DMS53 treated with DMSO at 0.1 percent for 48 hours (cell line): ENCODE measurements at regions not wholly inside any gene's neighbourhood (a gene's known extent, or its start where the extent isn't known, plus 50 kb on each side); places are given as distances from the start of the nearest gene placed in this dataset.
A peak's percentile ranks its signal among the peaks of the same experiment; 100 is the strongest.
"Not testable (repeated sequence)": the region's sequence is repeated elsewhere in the genome, so short reads cannot be mapped to it uniquely, and the experiment has no call there.

ENCODE experiments used
- DNase-seq: peaks from one replicate; lab custom pipeline; 2025; ENCODE audit not compliant: unreplicated experiment; lab: John Stamatoyannopoulos, UW

DNA sequence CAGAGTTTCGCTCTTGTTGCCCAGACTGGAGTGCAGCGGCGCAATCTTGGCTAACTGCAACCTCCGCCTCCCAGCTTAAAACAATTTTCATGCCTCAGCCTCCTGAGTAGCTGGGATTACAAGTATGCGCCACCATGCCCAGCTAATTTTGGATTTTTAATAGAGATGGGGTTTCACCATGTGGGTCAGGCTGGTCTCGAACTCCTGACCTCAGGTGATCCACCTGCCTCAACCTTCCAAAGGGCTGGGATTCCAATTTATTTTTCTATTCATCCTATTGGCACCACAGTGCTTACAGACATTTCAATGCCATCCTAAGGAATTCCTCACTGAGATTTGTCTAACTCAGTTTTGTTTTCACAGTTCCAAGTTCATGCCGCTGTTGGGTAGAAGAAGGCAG lies 98.3 kb upstream of the EGLN3 start:
- DNase-seq: not testable (repeated sequence)

DNA sequence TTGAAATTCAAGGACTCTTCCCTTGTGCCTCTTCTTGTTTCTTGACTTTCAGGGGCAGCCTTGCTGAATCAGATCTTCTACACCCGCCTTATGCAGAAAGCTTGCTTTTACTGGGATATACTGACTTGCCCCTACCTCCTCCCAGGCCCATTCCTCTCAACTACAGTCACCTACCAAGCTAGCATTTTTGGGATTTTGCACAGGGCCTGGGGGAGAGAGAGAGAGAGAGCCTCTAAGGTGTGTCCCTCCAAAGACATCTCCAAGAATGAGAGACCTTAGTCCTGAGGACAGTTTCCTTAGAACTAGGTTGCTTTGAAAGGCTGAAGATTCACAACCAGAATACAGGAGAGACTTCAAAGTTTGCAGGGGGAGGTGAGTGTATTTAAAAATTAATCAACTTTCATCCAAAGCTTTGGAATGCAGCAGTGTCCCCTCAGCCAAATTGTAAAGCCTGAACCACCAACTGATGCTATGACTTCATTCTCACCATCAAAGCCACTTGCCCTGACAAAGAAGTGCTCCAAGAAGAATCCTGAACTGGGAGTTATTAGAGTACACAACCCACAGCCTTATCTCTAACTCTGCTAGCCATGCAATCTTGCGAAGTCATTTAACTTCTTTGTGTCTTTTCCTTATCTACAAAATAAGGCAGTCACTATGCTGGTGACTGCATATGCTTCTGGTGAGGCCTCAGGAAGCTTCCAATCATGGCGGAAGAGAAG lies 96.1 kb upstream of the EGLN3 start:
- DNase-seq: no peak

DNA sequence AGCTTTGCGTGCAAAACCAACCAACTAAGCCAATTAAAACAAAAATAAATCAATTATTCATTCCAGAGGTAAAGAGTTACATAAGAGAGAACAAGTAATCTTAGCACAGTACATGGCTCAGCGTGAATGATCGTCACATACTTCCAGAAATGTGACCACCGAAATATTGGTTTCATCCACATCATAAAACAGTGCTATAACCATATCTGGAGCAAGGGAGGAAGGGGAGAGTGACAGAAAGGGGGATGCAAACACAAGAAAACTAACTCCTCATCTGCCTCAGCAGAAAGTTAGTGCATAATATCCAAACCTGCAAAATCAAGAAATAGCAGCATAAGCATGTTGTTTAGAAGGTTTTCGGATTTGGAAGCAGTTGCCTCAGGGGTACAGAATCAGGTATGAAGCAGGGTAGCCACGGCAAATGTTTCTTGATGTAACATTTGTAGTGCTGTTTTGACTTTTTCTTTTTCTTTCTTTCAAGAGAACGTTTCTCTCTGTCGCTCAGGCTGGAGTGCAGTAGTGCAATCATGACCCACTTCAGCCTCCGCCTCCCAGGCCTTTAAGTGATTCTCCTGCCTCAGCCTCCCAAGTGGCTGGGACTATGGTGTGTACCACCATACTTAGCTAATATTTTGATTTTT lies 93.9 kb upstream of the EGLN3 start:
- DNase-seq: no peak

DNA sequence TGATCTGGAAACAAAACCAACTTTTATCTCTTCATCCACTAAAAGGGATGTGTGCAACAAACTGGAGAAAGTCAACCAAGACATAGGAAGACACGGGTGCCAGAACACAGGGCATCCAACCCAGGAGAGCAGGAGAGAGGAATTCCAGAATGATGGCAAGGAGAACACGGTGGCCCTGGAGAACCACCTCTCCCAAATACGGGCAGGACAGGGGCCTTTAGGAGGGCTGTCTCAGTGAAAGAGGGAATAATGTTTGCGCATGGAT lies 93.4 kb upstream of the EGLN3 start:
- DNase-seq: no peak

DNA sequence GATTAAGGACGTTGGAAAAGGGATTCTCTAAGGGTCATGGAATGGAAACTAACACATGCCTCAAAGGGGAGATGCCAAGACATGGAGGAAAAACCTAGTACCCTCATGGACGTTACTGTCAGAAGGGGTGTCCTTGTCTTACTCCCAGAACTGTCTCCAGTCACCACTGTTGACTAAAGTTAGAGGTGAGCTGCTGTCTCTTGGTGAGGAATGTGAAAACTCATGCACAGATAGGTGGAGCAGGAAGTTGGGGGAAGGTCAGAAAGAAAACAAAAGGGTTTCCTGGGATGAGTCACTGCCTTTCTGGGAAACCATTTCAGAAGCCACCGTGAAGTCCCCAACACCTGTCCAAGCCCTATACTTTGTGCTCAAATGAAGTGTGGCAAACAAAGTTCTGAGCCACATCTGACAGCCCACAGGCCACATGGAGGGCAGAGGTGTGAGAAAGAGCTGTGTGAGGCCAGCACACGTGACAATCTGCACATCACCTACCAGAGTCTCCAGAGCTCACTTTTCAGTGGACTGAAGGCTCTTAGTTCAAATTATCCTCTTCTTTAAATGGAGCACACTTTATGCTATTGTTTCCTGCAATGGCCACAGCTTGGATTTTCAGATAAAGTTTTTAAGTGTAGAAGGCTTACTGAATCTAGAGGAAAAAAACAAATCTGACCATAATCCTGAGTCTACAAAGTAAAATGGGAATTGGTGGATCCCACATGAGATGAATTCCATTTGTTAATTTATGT lies 92.9 kb upstream of the EGLN3 start:
- DNase-seq: peak; percentile 56

DNA sequence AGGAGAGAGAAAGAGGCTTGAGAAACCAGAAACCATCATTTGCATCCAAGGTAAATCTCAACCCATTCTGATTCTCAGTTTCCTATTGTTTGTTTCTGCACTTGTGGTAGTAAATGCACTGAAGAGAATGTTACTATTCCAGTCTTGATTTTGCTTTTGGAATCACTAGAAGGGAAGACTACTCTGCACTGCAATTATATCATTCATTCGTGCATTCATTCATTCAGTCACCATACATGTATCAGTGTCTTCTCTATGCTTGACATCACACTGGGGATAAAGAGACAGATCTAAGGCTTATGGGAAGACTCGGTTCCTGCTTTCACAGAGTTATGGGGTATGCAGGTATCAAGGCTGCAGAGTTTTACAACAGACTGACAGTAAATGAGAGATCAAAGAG lies 90.3 kb upstream of the EGLN3 start:
- DNase-seq: no peak

DNA sequence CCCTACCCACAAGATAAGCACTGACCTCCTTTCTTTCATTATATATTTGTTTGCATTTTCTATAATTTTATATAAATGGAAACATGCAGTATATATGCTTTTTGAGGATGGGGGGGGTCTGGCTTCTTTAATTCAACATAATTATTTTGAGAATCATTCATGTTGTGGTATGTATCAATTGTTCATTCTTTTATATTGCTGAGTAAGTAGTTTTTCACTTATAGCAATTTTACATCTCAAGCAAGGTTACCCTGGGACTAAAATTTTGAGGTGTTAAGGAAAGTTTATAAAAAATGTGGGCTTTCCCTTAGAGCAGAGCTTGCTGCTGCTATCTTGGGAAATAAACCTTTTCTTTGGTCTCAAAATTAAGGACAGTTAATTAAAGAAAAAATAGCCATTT lies 89.9 kb upstream of the EGLN3 start:
- no peak for DNase-seq

DNA sequence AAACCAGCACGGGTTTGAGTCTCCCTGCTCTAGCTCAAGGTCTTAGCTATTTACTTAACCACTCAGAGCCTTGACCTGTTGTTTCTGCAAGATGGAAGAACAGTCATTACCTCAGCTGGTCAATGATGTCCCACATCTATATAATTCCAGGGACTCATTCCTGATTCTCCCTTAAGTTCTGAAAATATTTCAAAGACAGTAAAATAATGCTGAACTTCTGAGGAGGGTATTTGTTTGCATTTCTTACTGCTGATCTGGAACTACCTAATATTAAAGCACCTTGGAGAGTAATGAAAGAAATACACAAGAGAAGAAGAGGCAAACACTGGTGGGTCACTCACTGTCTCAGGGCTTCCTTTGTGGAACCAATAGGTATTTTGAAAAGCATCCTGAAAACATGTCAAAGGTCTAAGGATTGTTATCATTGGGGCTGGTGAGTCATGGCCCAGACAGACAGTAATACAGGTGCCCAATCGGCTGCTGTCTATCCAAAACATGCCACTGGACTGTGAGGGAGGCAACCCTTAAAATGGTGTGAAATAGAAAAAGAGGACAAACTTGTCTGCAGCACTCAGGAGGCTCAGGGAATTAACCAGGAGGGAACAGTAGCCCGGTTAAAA lies 88.7 kb upstream of the EGLN3 start:
- DNase-seq: no peak

DNA sequence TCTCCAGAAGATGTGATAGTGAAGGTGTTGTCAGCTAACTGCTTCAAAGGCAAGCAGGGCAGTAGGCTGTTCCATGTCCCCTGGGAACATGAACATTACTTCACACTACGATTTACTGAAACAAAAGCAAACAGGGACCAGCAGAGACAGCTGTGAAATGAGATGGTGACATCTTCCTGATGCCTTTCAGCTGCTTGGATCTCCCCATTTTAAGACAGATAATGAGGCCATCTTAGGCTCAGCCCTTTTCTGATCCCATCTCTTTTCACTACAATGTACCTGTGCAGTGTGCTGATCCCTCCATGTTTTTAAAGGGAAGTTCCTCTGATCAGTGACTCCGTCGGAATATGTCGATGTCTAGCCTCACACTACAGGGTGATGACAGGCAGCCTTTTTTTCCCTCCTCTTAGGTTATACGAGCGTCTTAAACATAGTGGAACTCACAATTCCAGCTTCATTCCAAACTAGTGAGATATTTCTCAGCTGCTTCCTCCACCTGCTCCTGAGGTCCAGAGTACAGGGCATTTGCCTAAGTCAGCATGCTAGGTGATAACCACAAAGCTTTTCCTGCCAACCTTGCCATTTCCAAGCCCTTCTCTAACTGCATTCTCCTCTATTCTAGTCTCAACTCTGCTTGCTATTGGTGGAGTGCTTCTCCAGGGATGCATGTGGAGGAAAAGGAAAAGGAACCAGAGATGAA lies 87.6 kb upstream of the EGLN3 start:
- peak; percentile 19 for DNase-seq

DNA sequence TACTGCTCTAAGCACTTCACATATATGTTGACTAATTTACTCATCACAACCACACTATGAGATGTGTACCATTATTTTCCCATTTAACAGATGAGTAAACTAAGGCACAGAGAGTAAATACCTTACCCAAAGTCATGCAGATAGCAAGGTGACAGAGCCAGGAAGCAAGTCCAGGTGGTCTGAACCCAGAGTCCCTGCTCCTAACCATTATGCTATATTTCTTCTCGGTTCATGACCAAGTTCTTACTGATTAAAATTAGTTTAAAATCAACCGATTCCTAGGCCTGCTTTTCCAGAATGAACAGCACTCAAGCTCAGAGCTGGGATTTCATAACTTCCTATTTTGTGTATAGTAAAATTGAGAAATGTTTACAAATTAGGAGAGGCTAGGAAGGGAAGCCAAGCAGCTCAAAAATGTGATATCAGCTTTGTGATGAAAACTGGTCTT lies 85.5 kb upstream of the EGLN3 start:
- no peak for DNase-seq

DNA sequence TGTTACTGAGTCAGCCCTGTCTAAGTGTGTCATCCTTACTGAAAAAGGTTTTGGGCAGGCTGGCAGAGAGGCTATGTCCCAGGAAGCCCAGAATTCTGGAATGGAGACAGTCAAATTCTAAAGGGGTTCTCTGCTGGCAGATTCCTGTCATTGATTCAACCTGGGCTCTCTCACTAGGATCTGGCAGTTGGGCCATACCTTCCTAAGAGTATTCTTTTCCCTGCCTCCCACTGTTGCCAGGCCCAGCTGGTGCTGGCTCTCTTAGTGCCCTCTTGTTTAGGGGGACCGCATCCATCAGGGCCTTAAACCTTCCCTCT lies 85.0 kb upstream of the EGLN3 start:
- DNase-seq: no peak

DNA sequence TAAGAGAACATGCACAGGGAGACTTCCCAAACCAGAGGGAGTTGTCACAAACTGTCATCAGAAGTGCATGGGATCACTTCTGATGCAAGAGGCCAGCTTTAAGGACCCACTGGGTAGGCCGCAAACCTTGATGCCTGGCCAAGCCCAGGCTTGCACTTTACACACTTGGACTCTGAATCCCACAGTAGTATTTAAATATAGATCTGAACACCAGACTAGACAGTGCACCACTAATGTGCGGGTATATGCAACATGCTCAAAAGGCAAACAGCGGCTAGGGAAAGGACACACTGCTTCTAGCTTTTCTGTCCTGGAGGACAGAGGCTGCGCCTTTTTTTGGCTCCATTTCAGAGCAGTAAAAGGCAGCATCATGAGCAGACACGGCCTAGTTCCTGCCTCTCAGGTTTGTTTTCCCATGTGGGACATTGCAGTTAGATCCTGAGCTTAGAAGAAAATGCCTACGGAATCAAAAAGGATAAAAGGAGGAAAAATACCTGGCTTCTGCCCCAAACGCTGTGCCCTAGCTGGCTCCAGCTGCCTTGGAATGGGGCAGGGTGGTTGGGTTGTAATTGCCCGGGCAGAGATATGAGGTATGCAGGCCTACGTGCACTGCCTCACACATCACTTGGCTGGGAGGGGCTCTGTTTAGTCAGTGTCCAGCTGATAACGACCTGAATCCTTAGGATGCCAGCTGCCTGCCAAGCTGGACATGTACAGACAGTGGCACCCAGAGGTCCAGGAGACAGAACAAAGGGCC lies 84.5 kb upstream of the EGLN3 start:
- no peak for DNase-seq

DNA sequence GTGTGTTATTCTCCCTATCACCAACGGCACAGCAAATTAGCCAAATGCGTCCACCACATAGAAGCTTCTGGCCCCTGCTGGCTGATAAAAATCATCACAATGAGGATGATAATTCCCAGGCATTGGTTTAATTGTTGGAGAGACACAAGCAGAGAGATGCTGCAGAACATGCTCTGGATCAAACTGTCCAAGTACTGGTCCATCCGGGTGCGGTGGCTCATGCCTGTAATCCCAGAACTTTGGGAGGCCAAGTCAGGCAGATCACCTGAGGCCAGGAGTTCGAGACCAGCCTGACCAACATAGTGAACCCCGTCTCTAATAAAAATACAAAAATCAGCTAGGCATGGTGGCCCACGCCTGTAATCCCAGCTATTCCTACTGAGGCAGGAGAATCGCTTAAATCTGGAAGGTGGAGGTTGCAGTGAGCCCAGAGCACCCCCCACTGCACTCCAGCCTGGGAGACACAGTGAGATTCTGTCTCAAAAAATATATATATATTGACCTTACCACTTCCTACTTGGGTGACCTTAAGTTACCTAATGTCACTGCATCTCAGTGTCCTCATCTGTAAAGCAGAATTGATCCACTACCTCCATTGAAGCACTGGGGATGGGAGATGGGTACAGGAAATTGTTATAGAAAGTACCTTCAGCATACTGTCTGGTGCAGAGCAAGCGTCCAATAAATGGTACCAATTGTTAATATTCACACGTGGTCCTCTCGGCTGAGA lies 83.7 kb upstream of the EGLN3 start:
- DNase-seq: no peak

DNA sequence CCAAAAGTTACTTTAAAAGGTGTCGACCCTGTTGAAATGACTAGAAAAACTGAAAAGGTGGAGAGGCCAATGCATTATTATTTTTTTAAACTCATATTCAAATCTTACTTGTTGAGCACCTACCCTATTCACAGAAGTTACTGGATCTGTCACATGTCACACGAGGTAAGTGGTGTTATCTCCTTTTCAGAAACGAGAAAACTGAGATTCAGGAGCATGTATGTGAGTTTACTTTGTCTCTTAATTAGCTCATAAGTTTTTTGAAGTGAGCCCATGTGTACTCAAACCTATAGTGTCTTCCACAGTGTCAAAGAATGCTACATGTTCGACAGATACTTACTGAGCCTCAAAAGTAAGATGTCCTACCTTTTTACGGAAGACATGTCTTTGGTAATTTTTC lies 81.8 kb upstream of the EGLN3 start:
- no peak for DNase-seq

DNA sequence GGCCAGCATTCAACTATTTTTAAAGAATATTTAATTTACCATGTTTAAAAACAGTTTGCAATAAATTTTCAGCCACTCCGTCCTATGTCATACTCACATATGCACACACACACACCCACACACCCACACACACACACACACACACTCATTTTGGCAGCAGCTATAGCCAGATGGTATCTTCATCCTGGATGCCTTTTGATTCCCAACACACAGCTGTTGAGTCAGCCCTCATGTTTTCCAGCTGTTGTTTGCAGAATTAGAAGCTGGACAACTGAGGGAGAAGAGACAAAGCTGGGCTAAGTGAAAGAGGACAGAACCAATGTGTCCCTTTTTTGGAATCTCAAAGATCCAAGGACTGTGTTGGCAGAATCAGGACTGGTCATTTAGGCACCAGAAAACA lies 80.0 kb upstream of the EGLN3 start:
- DNase-seq: no peak

DNA sequence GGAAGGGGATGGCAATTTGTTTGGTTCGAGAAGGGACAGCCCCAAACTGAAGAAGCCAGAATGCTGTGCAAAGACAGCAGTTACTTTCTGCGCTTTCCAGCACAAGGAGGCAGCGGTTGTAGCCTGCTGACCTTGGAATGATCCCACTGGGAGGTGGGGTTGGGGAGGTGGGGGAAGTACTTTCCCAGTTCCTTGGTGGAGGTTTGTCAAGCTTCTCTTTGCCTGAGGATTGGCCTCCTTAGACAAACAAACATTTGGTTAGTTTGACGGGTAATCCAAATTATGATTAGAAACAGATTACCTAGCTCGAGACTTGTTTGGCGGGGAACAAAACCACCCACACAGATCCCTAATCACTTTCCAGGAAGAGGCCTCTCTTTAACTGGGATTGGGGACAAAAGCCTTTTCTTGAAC lies 79.1 kb upstream of the EGLN3 start:
- no peak for DNase-seq

DNA sequence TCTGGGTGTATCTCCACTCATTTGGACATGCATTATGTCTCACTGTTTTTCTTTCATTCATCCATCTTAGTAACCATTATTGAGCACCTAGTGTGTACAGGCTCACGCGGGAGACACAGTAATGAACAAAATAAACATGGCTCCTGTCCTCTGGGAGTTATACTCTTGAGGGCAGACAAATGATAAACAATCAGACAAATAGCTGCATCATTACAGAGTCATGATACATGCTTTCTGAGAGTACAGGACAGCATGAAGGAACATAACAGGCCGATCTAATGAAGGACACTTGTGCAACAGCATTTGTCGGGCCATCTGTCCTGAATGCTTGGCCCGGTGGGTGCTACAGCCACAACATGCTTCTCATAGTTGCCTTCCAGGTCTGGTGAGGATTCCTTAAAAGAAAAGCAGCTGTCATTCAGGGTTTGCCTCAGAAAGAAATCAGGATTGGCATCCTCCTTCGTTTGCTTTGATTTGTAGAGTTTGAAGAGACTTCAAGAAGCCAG lies 77.2 kb upstream of the EGLN3 start:
- DNase-seq: no peak

DNA sequence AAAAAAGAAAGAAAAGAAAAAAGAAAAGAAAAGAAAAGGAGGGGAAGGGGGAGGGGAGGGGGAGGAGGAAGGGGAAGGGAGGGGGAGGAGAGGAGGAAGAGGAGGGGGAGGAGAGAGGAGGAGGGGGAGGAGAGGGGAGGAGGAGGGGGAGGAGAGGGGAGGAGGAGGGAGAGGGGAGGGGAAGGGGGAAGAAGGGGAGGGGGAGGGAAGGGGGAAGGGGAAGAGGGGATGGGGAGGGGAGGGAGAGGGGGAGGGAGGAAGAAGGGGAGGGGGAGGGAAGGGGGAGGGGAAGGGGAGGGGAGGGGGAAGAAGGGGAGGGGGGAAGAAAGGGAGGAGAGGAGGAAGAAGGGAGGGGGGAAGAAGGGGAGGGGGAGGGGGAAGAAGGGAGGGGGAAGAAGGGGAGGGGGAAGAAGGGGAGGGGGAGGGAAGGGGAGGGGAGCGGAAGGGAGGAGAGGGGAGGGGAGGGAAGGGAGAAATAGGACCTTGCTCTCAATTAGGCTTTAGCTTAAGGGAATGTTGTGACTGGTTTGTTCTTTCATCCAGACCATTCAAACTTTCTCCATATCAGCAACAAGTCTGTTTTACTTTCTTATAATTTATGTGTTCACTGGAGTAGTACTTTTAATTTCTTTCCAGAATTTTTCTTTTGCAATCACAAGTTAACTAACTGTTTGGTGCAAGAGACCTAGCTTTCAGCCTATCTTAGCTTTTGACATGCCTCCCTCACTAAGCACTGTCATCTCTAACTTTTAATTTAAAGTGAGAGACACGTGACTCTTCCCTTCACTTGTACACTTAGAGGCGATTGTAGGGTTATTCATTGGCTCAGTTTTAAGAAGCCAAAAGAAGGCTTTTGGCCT lies 76.5 kb upstream of the EGLN3 start:
- no peak for DNase-seq
